GM19238 (cell line): ENCODE measurements at regions not wholly inside any gene's neighbourhood (a gene's known extent, or its start where the extent isn't known, plus 50 kb on each side); places are given as distances from the start of the nearest gene placed in this dataset.

Source experiments
- DNase-seq: peaks from one replicate; pipeline ENCODE4 v3.0.0; 2011; ENCODE audit warnings: low spot score; ENCODE audit not compliant: insufficient read length

GRCh38 chr10:29925771-29926692 lies 133.4 kb downstream of the JCAD start:
- no peak for DNase-seq

- no peak for DNase-seq
Measured at GRCh38 chr10:29924436-29924835, 134.9 kb downstream of the JCAD start.

GRCh38 chr10:29923416-29923965 lies 135.9 kb downstream of the JCAD start:
- no peak for DNase-seq

- DNase-seq: no peak
Measured at GRCh38 chr10:29922892-29923291, 136.5 kb downstream of the JCAD start.

- DNase-seq: no peak
Measured at GRCh38 chr10:29922226-29922625, 137.2 kb downstream of the JCAD start.

- DNase-seq: no peak
Measured at GRCh38 chr10:29921071-29921446, 138.3 kb downstream of the JCAD start.

GRCh38 chr10:29920408-29921070 lies 138.8 kb downstream of the JCAD start:
- no peak for DNase-seq

- no peak for DNase-seq
Measured at GRCh38 chr10:29918623-29919400, 140.6 kb downstream of the JCAD start.

GRCh38 chr10:29917311-29917710 lies 142.1 kb downstream of the JCAD start:
- DNase-seq: no peak

GRCh38 chr10:29916669-29917068 lies 142.7 kb downstream of the JCAD start:
- no peak for DNase-seq

GRCh38 chr10:29914986-29915785 lies 144.2 kb downstream of the JCAD start:
- no peak for DNase-seq

- no peak for DNase-seq
Measured at GRCh38 chr10:29908962-29909361, 150.4 kb downstream of the JCAD start.

- no peak for DNase-seq
Measured at GRCh38 chr10:29900865-29901264, 158.5 kb downstream of the JCAD start.

GRCh38 chr10:29897999-29898716 lies 161.2 kb downstream of the JCAD start:
- no peak for DNase-seq

GRCh38 chr10:29897430-29897829 lies 162.0 kb downstream of the JCAD start:
- DNase-seq: no peak

- DNase-seq: no peak
Measured at GRCh38 chr10:29896053-29896452, 163.3 kb downstream of the JCAD start.

- DNase-seq: no peak
Measured at GRCh38 chr10:29895456-29895855, 163.9 kb downstream of the JCAD start.

GRCh38 chr10:29888321-29888720 lies 171.1 kb downstream of the JCAD start:
- no peak for DNase-seq

- DNase-seq: no peak
Measured at GRCh38 chr10:29886299-29886698, 173.1 kb downstream of the JCAD start.

- DNase-seq: no peak
Measured at GRCh38 chr10:29883231-29883630, 176.2 kb downstream of the JCAD start.
